Epidermal melanocyte (primary cell): ENCODE measurements at regions not wholly inside any gene's neighbourhood (a gene's known extent, or its start where the extent isn't known, plus 50 kb on each side); places are given as distances from the start of the nearest gene placed in this dataset.
"Not testable (repeated sequence)": the region's sequence is repeated elsewhere in the genome, so short reads cannot be mapped to it uniquely, and the experiment has no call there.

ENCODE experiments used
- DNase-seq: peaks from one replicate; pipeline ENCODE4 v3.0.0; 2011; ENCODE audit warnings: low spot score; ENCODE audit not compliant: insufficient read length

DNA sequence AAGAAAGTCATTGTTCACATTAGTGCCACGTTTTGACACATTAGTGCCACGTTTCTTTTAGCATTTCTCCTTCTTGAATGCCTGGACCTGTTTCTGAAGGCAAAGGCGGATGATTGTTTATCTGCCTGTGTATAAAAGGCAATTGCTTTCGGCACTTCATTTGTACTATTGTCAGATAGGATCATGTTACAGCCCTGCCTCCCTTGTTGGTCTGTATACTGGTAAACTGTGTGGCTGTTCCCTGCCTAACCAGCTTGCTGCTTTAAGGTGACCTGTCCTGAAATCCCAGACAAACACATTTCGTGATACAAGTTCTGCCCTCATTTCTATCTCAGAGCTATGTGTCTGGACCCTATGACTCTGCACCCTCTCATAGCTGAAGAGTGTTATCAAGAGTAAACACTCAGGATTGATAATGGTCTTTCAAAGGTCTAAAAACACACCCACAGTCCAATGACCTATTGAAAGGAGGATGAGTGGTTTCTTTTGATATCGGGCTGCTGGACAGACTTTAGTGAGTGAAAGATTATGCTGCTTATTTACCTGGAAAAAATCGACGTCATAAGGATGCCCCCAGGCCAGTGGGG, 276.3 kb upstream of the MCTP2 start:
- no peak for DNase-seq

DNA sequence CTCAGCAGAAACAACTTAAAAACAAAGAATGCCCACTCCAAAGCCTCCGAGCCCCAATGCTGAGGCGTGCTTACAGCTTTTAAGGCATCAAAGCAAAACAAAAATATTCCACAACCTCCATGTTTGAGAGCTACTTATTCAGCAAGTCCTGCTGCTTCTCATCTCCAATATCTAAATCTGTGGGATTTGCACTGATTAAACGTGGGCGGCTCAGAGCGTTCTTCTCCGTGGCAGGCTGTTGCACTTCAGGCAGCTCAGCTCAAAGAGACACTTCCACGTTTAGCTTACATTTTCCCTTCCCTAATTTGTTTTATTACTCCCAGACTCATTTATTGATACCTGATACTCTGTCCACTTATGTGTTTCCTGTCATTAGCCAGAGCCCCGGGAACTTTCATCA, 282.6 kb upstream of the MCTP2 start:
- no peak for DNase-seq

DNA sequence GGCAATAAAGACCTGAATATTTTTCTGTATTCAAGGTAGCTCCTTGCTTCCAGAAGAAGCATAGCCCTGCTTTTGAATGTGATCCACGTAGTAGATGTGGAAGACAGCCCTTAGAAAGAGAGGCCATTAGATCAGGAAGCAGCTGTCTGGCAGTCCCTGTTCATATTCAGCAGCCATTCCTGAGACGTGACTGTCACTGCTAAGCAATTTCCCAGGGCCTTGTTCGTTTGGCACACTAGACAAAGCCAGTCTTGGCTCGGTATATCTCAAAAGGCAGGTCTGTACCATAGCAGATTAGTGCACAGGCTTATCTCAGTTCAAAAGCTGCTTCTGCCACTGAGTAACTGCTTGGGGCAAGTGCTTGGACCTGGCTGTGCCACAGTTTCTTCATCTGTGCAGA, 287.8 kb upstream of the MCTP2 start:
- DNase-seq = no peak

DNA sequence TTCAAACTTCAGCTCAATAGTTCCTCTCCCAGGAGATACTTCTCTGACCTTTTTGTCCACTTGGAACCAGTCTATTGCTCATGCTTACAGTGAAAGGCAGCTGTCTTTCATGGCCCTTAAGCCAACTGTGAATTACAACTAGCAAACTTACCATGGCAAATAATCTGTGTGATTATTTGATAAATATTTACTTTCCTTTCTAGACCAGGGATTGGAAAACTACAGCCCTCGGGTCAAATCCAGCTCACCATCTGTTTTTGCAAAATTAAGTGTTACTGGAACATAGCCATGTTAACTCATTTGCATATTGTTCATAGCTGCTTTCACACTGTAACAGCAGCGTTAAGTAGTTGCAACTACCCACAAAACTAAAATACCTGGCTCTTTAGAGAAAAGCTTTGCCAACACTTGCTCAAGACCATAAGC, 289.1 kb upstream of the MCTP2 start:
- no peak for DNase-seq

DNA sequence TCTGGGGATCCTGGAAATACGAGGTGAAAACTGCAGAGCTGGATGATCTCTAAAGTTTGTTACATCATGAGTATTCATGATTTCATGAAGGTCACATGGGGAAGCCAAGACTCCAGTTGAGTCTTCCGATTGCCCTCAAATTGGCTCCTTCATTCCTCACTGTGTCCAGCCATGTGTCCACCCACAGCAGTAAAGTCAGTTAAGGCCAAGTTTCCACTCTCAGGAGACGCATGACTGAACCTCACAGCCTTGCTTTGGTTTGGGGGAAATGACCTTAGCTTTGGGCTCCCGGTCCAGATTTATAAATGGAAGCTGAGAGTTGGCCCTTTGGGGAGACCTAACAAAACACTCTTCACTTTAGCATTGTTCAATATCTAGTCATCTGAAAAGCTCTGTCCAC, 289.7 kb upstream of the MCTP2 start:
- no peak for DNase-seq

DNA sequence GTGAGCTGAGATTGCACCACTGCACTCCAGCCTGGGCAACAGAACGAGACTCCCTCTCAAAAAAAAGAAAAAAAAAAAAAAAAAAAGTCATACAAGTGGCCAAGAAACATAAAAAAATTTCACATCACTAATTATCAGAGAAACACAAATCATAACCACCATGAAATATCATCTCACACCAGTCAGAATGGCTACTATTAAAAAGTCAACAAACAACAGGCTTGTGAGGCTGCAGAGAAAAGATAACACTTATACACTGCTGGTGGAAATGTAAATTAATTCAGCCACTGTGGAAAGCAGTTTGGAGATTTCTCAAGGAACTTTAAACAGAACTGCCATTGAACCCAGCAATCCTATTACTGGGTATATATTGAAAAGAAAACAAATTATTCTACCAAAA, 291.1 kb upstream of the MCTP2 start:
- no peak for DNase-seq

DNA sequence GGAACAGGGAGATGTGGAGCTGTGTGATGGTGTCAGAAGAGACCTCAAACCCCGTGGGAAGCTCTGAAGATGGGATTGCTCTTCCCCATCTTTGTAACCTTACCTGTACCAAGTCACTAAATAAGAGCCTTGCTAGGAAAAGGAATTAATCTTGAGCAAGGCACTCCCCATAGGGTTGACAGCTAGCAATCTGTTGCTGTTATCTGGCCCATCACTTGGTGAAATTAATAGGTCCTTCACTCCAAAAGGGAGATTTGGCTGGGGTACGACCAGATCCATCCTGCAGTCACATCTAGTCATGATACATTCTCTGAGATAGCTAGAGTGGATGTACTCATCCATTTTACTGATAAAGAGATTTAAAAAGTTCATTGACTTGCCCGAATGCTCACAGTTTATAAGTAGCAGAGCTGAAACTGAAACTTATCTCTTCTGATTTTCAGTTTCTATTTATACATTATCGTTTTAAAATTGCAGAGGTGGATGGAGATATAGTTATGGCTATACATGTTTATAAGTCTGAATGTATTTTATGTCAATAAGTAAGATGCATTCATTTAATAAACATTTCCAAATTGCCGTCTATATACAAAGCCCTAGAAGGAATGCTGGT, 299.1 kb upstream of the MCTP2 start:
- DNase-seq = no peak

DNA sequence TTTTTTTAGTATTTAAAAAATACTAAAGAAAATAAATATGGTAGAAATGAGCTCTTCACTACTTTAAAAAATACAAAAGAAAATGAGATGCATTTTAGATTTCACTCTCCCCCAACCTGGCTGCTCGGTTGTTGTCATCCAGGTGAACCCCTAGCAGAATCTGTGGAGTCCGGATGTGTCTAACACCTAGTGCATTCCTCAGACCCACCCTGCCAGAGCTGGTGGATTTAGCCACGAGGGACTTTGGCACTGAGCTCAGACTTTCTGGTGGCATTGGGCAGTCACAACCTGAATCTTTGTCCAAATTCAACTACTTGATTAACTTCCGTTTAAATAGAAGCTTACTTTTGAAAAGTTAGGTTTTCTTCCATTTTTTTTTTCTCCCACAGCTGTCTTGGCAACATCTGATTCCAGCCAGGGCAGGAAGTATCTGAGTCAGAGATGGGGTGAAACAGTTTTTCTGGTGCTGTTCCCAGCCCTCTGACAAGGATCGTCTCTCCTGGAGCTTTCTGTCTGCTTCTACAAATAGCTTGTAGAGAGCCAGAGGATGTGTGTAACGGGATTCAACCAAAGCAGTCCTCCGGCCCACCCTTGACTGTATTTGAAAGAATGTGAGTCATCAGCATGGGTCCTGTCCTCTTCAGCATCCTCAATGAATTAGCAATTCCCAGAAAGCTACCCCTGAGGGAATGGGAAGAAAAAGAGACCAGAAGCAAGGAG, 301.8 kb upstream of the MCTP2 start:
- no peak for DNase-seq

DNA sequence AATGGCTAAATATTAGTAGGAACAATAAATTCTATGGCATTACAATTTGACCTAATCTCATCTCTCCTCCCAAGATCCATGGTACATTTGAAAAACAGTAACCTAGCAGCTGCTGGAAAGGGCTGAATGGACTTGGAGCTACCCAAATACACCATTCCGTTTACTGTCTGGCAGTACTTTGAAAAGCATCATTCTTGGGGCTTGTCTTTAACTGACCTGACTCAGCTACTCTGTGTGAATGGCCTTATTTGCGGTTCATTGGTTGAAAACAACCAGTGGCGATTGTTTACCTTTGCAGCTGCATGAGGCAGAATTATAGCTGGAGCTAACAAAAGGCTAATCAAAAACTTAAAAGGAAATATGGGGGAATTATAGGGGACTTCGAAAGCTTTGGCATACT, 311.2 kb upstream of the MCTP2 start:
- no peak for DNase-seq

DNA sequence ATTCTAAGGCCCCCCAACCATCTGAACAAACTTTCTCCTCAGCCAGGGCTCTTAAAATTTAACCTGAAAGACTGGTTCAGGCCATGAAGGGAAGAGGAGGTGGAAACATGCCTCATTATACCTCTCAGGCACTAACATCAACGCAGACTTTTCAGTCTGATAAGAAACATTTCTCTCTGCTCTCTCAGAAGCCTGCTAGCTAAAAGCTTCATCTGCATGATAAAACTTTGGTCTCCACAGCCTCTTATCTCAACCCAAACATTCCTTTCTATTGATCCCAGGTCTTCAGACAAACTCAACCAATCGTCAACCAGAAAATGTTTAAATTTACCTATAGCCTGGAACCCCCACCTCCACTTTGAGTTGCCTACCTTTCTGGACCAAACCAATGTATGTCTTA, 312.6 kb upstream of the MCTP2 start:
- DNase-seq = not testable (repeated sequence)

DNA sequence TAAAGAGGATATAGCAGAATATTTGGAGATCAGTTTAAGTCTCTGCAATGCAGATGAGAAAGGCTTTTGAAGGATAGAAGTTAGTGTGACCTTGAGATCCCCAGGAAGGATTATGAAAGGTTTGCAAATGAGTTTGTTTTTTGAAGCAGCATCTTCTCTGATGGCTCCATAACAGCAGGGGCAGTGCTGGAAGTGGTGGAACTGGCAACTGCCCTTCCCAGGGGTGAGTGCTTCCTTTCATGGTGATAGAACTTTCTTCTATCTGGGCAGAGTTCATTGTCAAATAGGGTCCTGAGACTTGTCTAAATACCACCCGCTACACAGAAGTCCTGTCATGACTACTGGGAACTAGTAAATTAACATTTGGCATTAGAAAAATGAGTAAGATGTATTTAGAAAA, 314.2 kb upstream of the MCTP2 start:
- DNase-seq = no peak

DNA sequence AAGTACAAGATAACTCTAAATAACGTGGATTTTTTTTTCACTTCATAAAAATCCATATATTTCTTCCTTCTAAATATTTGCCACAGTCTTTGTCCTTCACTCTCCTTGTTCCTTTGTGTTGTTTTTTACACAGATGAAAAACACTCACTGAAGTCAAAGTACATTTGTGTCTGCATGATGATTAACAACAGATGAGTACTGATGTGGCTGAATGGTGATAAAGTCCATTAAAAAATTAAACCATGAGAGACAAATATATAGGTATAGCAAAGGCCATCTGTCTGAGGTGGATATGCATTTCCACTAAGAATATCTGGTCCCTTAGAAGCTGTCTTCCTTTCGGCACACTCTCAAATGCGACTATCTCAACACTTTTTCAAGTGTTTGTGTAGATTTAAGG, 317.5 kb upstream of the MCTP2 start:
- DNase-seq = no peak

DNA sequence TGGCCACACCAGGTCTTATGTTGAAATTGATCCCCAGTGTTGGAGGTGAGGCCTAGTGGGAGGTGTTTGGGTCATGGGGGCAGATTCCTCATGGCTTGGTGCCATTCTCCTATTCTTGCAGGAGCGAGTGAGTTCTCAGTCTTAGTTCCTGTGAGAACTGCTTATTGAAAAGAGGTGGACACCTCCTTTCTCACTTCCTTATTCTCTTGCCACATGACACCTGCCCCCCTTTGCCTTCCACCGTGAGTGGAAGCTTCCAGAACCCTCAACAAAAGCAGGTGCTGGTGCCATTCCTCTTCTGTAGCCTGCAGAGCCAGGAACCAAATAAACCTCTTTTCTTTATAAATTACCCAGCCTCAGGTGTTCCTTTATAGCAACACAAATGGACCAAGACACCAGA, 318.1 kb upstream of the MCTP2 start:
- no peak for DNase-seq

DNA sequence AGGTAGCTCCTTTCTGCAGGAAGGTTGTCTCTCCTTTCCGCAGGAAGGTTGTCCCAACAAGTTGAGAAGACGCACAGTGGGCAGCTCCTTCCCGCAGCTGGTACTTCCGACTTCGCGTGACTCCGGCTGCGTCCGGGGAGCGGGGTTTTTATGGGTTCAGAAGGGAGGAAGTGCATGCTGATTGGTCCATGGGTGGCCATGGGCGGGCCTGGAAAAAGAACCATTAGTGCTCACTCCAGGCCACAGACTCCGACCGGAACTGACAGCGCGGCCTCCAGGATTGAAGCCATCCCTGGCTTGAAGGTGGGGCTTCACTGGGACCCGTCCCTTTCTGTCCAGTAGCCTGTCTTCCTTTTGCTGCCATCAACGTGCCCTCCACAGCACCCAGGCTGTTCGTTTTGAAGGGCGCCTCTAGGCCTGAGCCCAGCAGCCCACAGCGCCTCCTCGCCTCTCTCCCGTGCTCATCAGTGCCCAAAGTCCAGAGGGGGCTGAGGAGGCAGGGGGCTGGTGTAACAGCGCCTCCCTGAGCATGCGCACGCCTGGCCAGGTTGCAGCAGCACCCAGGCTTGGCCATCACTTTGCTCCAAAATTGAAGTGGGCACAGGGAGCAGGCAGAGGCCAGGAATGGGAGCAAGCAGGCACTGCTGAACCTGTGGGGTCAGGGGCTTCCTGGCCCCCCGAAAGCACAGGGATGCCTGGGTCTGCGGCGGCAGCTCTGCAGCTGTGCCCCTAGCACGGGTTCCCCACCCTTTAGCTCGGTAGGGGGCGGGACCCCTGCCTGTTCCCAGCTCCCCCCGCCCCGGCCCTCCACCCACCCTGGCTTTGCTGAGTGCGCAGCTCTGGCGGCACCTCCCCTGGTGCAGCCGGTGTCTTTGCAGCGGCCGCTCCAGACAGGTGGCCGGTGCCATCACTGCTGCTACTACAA, 330.6 kb upstream of the MCTP2 start:
- DNase-seq = no peak

DNA sequence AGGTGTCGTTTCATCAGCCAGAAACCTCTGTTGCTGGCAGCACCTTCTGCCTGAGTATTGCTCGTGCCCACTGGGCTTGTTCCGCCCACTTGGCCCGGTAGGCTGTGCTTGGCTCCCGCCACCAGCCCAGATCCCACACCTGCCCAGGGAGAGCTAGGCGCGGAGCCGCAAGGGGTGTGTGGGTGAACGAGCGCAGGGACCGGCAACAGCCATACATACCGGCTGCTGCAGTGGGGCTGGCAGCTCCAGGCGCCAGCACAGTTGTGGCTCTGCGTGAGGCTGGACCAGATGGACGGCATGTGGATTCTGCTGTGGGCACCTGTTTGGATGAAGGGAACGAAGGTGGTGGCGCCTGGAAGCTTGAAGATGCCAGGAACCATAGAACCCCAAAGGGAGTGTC, 331.5 kb upstream of the MCTP2 start:
- no peak for DNase-seq

DNA sequence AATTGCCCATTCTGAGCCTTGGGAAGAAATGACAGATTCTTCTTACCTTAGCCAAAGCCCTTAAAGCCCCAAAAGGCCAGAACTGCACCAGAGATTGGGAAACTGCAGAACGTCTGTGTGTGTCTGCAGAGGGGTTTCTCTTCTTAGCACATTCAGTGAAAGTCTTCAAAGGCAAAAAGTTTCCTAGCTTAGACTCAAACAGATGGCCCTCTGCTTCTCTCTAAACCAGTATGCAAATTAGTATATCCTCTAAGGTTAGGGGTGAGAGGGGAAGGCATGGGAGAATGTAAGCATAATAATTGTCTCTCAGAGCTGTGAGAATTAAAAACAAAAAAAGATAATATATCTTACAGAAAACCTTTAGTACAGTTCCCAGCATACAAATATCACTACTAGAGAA, 334.0 kb upstream of the MCTP2 start:
- DNase-seq = no peak

DNA sequence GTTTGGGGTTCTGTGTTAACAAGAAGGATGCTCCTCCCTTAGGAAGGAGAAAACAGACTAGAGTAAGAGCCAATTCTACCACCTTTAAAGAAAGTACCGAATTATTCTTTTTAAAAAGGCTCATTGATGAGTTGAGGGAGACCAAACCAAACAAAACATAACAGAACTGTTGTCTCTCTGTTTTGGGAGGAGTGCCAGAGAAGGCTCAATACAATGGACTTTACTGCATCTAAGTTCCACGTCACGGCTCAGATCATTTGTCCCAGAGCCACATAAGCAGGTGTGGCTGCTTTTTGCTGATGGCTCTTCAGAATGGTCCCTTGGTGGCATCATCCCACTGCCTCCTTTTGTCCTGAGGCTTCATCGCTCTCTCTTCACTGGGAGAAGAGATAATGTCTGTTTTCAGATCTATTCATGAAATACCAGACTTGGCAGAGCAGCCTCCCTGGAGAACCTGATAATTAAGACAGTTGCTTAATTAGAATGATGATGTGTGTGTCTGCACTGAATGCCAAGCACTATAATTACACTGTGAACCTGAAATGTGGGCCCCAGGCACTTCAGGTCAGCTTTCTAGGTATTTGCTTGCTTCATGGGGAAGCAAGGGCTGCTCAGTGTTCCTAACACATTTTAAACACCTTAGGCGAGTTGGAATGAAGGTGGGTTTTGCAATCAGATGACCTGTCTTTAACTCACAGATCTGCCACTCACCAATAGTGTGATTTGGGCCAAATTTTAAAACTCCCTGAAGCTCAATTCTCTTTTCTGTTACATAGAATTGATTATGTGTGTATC, 335.2 kb upstream of the MCTP2 start:
- DNase-seq = no peak

DNA sequence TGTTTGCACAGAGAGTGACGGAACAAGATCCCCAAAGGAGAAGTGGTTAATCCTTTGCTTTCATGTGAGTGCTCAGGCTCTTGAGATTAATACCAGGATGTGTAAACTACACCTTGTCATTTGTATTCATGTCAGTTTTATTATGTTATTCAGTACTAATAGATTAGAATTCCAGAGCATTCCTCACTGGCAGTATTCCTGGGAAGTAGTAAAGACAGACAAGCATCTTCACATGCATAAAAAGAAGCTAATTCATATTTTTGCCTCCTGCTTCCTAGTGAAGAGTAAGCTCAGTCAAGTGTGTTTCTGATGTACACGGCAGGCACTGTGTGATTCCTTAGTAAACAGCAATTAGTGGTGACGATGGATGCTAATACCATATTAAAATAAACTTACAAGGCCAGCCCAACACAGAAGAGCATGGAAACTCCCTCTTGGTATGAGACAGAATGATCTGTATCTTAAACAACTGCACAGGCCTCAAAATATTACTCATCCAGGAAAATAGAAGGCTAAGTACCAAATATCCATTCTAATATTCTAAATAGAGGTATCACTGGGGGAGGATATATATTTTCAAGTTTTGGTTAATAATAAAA, 336.8 kb upstream of the MCTP2 start:
- no peak for DNase-seq

DNA sequence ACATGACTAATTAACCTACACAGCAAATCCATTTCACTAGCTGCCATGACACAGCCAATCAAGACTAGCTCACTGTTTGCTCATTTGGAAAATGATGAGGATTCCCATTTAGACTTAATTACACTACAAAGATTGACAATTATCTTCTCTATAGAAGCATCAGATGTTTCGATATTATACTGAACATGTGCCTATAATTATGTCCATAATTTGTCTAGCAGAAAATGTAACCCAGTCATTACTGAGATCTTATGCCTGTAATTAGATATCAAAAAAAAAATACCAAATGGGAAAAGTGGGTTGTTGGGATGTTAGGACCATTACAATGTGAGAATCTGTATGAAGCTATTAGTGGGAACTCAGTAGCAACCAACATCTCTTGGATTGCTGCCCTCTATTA, 344.2 kb upstream of the MCTP2 start:
- no peak for DNase-seq

DNA sequence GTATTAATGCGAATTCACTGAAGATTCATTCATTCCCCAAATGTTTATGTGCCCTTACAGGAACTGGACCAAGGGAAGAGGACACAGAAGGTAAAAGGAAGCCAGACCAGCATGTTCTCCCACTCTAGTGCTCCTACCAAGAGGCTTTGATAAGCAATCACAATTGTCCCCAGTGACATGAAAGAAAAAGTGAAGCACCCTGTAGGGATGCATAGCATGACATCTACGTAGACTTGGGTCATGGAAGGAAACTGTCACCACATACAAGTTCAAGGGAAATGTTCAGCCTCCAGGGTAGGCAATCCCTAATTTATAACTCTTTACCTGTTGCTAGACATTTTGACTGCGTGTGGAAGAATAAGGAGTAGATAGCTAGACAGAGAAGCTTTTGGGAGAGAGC, 348.6 kb upstream of the MCTP2 start:
- no peak for DNase-seq

DNA sequence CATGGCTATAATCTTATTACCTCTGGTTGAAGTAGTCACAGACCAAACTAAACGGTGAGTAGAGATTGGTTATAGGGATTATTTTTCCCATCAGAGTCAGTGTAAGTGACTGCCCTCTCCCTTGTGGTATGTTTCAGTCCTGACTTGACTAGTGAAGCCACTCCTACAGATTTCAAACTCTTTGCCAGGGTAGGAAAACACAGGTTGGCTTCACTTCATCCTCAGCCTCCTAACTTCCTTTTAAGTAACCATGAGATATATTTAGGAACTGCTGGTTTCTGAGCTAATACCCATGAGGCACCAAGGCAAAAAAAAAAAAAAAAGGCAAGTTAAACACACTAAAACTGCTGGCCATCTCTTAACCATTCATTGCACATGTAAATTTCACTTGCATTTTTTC, 349.2 kb upstream of the MCTP2 start:
- DNase-seq = no peak
